ENCODE measurements at regions not wholly inside any gene's neighbourhood (a gene's known extent, or its start where the extent isn't known, plus 50 kb on each side); places are given as distances from the start of the nearest gene placed in this dataset.

DNA sequence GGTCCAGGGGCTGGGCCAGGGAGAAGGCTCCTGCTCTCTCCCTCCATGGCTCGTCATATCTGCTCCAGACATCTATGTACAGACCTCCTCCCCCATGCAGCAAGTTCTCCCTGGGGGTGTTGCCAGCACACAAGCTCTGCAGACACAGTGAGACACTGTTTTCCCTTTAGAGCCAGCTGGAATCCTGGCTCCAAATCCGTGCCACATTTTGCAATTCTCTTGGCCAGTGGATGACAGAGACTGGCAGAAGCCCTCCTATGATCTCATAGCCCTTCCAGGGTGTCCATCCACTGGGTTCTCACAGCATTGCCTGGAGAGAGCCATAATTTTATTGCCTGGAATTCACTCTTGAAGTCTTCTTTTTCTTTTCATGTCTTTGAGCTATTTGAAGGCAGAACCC is 203.9 kb downstream of the TLE3 start:
- TF ChIP-seq, protein P1, sequence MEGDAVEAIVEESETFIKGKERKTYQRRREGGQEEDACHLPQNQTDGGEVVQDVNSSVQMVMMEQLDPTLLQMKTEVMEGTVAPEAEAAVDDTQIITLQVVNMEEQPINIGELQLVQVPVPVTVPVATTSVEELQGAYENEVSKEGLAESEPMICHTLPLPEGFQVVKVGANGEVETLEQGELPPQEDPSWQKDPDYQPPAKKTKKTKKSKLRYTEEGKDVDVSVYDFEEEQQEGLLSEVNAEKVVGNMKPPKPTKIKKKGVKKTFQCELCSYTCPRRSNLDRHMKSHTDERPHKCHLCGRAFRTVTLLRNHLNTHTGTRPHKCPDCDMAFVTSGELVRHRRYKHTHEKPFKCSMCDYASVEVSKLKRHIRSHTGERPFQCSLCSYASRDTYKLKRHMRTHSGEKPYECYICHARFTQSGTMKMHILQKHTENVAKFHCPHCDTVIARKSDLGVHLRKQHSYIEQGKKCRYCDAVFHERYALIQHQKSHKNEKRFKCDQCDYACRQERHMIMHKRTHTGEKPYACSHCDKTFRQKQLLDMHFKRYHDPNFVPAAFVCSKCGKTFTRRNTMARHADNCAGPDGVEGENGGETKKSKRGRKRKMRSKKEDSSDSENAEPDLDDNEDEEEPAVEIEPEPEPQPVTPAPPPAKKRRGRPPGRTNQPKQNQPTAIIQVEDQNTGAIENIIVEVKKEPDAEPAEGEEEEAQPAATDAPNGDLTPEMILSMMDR (IDR thresholded peaks at IDR 0.05; ENCODE audit: low read length) = no peak
- TF ChIP-seq EZH2 (IDR thresholded peaks at IDR 0.05; ENCODE audit: borderline replicate concordance, low read length) = no peak
- Histone ChIP-seq H3K27ac (ENCODE audit: low read depth, low read length, poor library complexity, severe bottlenecking) (no peak overlapping the region), H3K9ac (ENCODE audit: low read length) (no peak overlapping the region), H3K4me1 (ENCODE audit: insufficient read depth, low read length, severe bottlenecking) (peaks cover 18% of the 10 kb centered on the region), H4K20me1 (ENCODE audit: insufficient read depth, low read length) (no peaks in the 10 kb centered on the region), H2AFZ (ENCODE audit: low read length) (no peak overlapping the region), H3K4me2 (ENCODE audit: low read length) (no peak overlapping the region), H3F3A (ENCODE audit: insufficient read depth, low read length) (no peaks in the 10 kb centered on the region), H3K36me3 (ENCODE audit: insufficient read depth, low read length) (no peaks in the 10 kb centered on the region; the same call in 1 of the 2 replicates), H3K4me3 (ENCODE audit: low read depth, low read length, poor library complexity, severe bottlenecking) (no peak overlapping the region), H3K79me2 (ENCODE audit: insufficient read depth, low read length) (no peaks in the 10 kb centered on the region), H3K9me2 (ENCODE audit: low read depth, low read length) (no peaks in the 10 kb centered on the region), H3K9me3 (ENCODE audit: low read length) (0 out of 2 replicates have a peak, but pooled peaks cover 4% of the 10 kb centered on the region), H3K27me3 (ENCODE audit: insufficient read depth, low read length) (no peaks in the 10 kb centered on the region)

DNA sequence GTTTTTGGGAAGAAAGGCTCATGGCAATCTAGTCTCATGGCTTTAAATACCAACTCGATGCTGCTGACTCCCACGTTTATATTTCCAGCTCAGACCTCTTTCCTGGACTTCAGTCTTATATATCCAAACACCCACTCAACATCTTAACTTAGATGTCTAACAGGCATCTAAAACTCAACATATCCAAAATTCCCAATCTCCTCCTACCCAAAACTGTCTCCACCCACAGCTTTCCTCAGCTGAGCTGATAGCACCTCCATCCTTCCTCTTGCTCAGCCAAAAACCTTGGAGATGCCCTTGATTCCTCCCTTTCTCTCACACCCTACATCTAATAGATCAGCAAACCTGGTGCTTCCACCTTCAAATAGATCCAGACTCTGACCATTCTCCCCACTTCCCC is 202.5 kb downstream of the TLE3 start:
- no peaks in the 10 kb centered on the region; the same call in 1 of the 2 replicates for H3K36me3 ChIP-seq (ENCODE audit: insufficient read depth, low read length)
- 0 out of 2 replicates have a peak, but pooled peaks cover 4% of the 10 kb centered on the region for H3K9me3 ChIP-seq (ENCODE audit: low read length)
- TF ChIP-seq, protein P1 (IDR thresholded peaks at IDR 0.05; ENCODE audit: low read length) = no peak
- no peak for TF ChIP-seq EZH2 (IDR thresholded peaks at IDR 0.05; ENCODE audit: borderline replicate concordance, low read length)
- H3F3A ChIP-seq (ENCODE audit: insufficient read depth, low read length) = no peaks in the 10 kb centered on the region
- no peak overlapping the region for H3K4me3 ChIP-seq (ENCODE audit: low read depth, low read length, poor library complexity, severe bottlenecking)
- H2AFZ ChIP-seq (ENCODE audit: low read length) = no peak overlapping the region
- H3K9ac ChIP-seq (ENCODE audit: low read length) = no peak overlapping the region
- no peaks in the 10 kb centered on the region for H4K20me1 ChIP-seq (ENCODE audit: insufficient read depth, low read length)
- H3K4me1 ChIP-seq (ENCODE audit: insufficient read depth, low read length, severe bottlenecking) = peaks cover 18% of the 10 kb centered on the region
- H3K27me3 ChIP-seq (ENCODE audit: insufficient read depth, low read length) = no peaks in the 10 kb centered on the region
- H3K4me2 ChIP-seq (ENCODE audit: low read length) = no peak overlapping the region
- no peak overlapping the region for H3K27ac ChIP-seq (ENCODE audit: low read depth, low read length, poor library complexity, severe bottlenecking)
- no peaks in the 10 kb centered on the region for H3K79me2 ChIP-seq (ENCODE audit: insufficient read depth, low read length)
- H3K9me2 ChIP-seq (ENCODE audit: low read depth, low read length) = no peaks in the 10 kb centered on the region

DNA sequence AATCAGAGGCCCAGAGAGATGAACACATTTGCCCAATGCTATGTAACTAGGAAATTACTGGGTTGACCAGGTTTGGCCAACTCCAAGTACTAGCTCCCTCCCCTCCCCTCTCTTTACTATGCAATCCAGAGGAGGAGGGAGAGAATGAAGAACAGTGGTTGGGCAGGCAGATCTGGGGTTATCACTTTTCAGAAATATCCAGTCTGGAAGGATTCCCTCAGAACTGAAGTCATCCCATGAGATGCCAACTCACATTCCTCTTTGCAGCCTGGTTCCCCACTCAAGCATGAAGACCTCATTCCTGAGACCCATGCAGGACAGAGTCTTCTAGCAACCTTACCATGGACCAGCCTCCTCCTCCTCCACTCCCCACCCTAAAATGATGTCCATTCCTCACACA is 201.1 kb downstream of the TLE3 start:
- Histone ChIP-seq H3K9me3 (ENCODE audit: low read length) (no peaks in the 10 kb centered on the region), H4K20me1 (ENCODE audit: insufficient read depth, low read length) (no peaks in the 10 kb centered on the region), H3K36me3 (ENCODE audit: insufficient read depth, low read length) (no peaks in the 10 kb centered on the region; the same call in 1 of the 2 replicates), H3K4me1 (ENCODE audit: insufficient read depth, low read length, severe bottlenecking) (peaks cover 18% of the 10 kb centered on the region), H3F3A (ENCODE audit: insufficient read depth, low read length) (no peaks in the 10 kb centered on the region), H3K4me2 (ENCODE audit: low read length) (no peak overlapping the region), H3K79me2 (ENCODE audit: insufficient read depth, low read length) (no peaks in the 10 kb centered on the region), H3K27me3 (ENCODE audit: insufficient read depth, low read length) (no peaks in the 10 kb centered on the region), H3K4me3 (ENCODE audit: low read depth, low read length, poor library complexity, severe bottlenecking) (no peak overlapping the region), H3K27ac (ENCODE audit: low read depth, low read length, poor library complexity, severe bottlenecking) (no peak overlapping the region), H3K9ac (ENCODE audit: low read length) (no peak overlapping the region), H3K9me2 (ENCODE audit: low read depth, low read length) (no peaks in the 10 kb centered on the region), H2AFZ (ENCODE audit: low read length) (no peak overlapping the region)
- TF ChIP-seq EZH2 (IDR thresholded peaks at IDR 0.05; ENCODE audit: borderline replicate concordance, low read length) = no peak
- TF ChIP-seq, protein P1 (IDR thresholded peaks at IDR 0.05; ENCODE audit: low read length) = no peak
